Caco-2 (cell line): ENCODE measurements at regions not wholly inside any gene's neighbourhood (a gene's known extent, or its start where the extent isn't known, plus 50 kb on each side); places are given as distances from the start of the nearest gene placed in this dataset.

ENCODE experiments used
- BruUV-seq: library from RNA; stranded (reverse); fragments of 400-500 nt; replicated peaks from 2 replicates; lab custom pipeline; 2021; lab: Mats Ljungman, UMichigan
- CTCF ChIA-PET: fragments of 300-600 bp; sonication (Branson Sonifier 250); formaldehyde crosslinking; loops from one replicate; lab custom pipeline; 2022; ENCODE audit warnings: antibody characterized with exemption; lab: Charles Lee
- POLR2A ChIA-PET: fragments of 300-600 bp; sonication (Branson Sonifier 250); formaldehyde crosslinking; loops from one replicate; lab custom pipeline; 2022; ENCODE audit warnings: antibody characterized with exemption; lab: Charles Lee
- DNase-seq, 2 experiments: peaks; one replicate each; pipeline versions ENCODE4 v3.0.0 to v3.0.0-alpha.2; 2020 to 2022
- H3K27me3 ChIP-seq: replicated peaks from 2 replicates; pipeline ENCODE4 v1.6.0; 2011; ENCODE audit warnings: low read length; ENCODE audit not compliant: control insufficient read depth, insufficient read depth
- H3K36me3 ChIP-seq: 2 replicates; pipeline ENCODE4 v1.5.1; 2011; ENCODE audit warnings: low read length; ENCODE audit not compliant: control insufficient read depth, insufficient read depth
- H3K4me1 ChIP-seq: fragments of 250-450 bp; sonication (Bioruptor Pico); 2 replicates; pipeline ENCODE4 v1.5.1; 2020; ENCODE audit warnings: mild to moderate bottlenecking
- H3K4me3 ChIP-seq: 2 replicates; pipeline ENCODE4 v1.5.1; 2011; ENCODE audit warnings: low read depth, mild to moderate bottlenecking, control low read depth, low read length
- H3K9me3 ChIP-seq: fragments of 250-450 bp; sonication (Bioruptor Pico); 2 replicates; pipeline ENCODE4 v1.5.1; 2020; ENCODE audit warnings: mild to moderate bottlenecking, moderate library complexity
- H3K27ac Mint-ChIP-seq: one replicate; pipeline ENCODE4 v1.8.0; 2022; ENCODE audit warnings: mixed read lengths; ENCODE audit not compliant: unreplicated experiment
- H3K27me3 Mint-ChIP-seq: one replicate; pipeline ENCODE4 v1.8.0; 2022; ENCODE audit warnings: mixed read lengths; ENCODE audit not compliant: insufficient read depth, unreplicated experiment
- H3K36me3 Mint-ChIP-seq: one replicate; pipeline ENCODE4 v1.8.0; 2022; ENCODE audit warnings: mild to moderate bottlenecking, mixed read lengths; ENCODE audit not compliant: insufficient read depth, unreplicated experiment
- H3K4me1 Mint-ChIP-seq: one replicate; pipeline ENCODE4 v1.8.0; 2022; ENCODE audit warnings: low read depth, mixed read lengths; ENCODE audit not compliant: unreplicated experiment
- H3K4me3 Mint-ChIP-seq: one replicate; pipeline ENCODE4 v1.8.0; 2022; ENCODE audit warnings: mild to moderate bottlenecking, moderate library complexity, mixed read lengths; ENCODE audit not compliant: unreplicated experiment
- H3K9me3 Mint-ChIP-seq: one replicate; pipeline ENCODE4 v1.8.0; 2022; ENCODE audit warnings: mixed read lengths; ENCODE audit not compliant: unreplicated experiment
- CTCF ChIP-seq, 2 experiments: fragments of 200-600 bp in 1 of 2; IDR thresholded peaks; 1 replicate in 1 of 2; 2 replicates in 1 of 2; pipeline versions ENCODE4 v1.5.1 to v1.8.0; 2011 to 2022; ENCODE audit warnings: antibody characterized with exemption in 1 of 2, control low read depth in 1 of 2, inconsistent platforms in 1 of 2, low read depth in 1 of 2, low read length in 1 of 2, mild to moderate bottlenecking in 1 of 2, moderate library complexity in 1 of 2; ENCODE audit not compliant: insufficient read depth in 1 of 2, severe bottlenecking in 1 of 2, unreplicated experiment in 1 of 2
- intact Hi-C: fragments of 100-400 bp; cut with micrococcal nuclease; formaldehyde crosslinking; loops from one replicate; pipeline ENCODE4 v1.10.0; 2022; ENCODE audit not compliant: unreplicated experiment

- Mint-ChIP-seq H3K4me3 (no peak overlapping the region), H3K27me3 (no peaks in the 10 kb centered on the region), H3K36me3 (no peaks in the 10 kb centered on the region), H3K4me1 (no peaks in the 10 kb centered on the region), H3K9me3 (no peaks in the 10 kb centered on the region), H3K27ac (no peak overlapping the region)
- ChIA-PET CTCF (no interaction called here), POLR2A (no interaction called here)
- H3K36me3 ChIP-seq = no peaks in the 10 kb centered on the region
- BruUV-seq = no TSS peak
- DNase-seq = no peak
- no peaks in the 10 kb centered on the region for H3K27me3 ChIP-seq
- H3K4me1 ChIP-seq = no peaks in the 10 kb centered on the region
- TF ChIP-seq CTCF (IDR thresholded peaks at IDR 0.05; ENCODE audit: insufficient read depth in 1 of 2, low read depth in 1 of 2, low read length in 1 of 2, severe bottlenecking in 1 of 2, unreplicated experiment in 1 of 2) = no peak
- H3K9me3 ChIP-seq = no peaks in the 10 kb centered on the region
- intact Hi-C loops = no loop called here
- H3K4me3 ChIP-seq = no peak overlapping the region
Observed at GRCh38 chr3:110015231-110015963, 678.1 kb upstream of the DPPA4 start.

DNA sequence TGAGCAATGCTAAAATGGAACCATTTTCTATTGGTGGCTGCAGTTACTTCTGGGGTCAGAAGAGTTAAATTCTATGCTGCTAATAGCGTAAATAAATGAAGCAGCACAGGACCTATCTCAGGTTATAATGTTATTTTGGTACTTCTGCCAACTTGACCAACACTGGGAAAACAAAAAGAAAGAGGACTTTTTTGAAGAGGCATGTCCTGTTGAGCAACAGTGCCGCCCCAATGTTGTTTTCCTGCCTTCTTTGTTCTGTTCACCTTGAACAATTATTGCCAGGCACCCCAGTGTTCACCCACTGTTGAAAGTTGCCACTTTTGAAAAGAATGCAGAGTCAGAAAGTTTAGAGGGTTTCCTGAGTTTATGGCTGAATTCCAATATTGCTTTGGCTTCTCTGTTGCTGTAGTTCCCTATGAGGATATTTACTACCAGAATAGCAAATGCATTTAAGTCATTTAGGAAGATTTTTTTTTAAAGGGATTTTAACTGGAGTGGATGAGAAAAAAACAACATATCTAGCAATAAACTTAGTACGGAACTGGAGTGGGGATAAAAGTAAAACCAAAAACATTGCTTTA, 679.0 kb upstream of the DPPA4 start:
- intact Hi-C loops = no loop called here
- Histone ChIP-seq H3K27me3 (no peaks in the 10 kb centered on the region), H3K4me3 (no peak overlapping the region), H3K9me3 (no peaks in the 10 kb centered on the region), H3K36me3 (no peaks in the 10 kb centered on the region), H3K4me1 (no peaks in the 10 kb centered on the region)
- BruUV-seq = no TSS peak
- no peaks in the 10 kb centered on the region for H3K27me3 Mint-ChIP-seq
- no peaks in the 10 kb centered on the region for H3K4me1 Mint-ChIP-seq
- TF ChIP-seq CTCF (IDR thresholded peaks at IDR 0.05; ENCODE audit: insufficient read depth in 1 of 2, low read depth in 1 of 2, low read length in 1 of 2, severe bottlenecking in 1 of 2, unreplicated experiment in 1 of 2) = no peak
- DNase-seq = no peak
- H3K36me3 Mint-ChIP-seq = no peaks in the 10 kb centered on the region
- ChIA-PET POLR2A (no interaction called here), CTCF (no interaction called here)
- H3K4me3 Mint-ChIP-seq = no peak overlapping the region
- H3K27ac Mint-ChIP-seq = no peak overlapping the region
- H3K9me3 Mint-ChIP-seq = no peaks in the 10 kb centered on the region

DNA sequence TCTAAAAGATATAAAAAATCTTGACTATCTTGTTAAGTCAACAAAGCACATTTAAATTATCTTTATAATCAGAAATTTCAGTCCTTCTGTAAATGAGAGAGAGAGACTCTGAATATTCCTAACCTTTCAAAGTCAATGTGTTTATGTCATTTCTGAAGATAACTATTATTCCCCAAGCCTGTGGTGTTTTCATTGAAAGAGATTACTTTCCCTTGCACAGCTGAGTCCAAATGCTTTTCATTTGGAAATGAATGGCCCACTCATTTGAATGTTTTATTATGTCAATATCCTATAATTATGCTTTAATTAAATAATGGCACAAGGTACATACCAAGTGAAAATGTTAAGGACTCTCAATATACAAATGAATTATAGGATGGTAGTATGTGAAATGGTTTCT, 680.0 kb upstream of the DPPA4 start:
- BruUV-seq = no TSS peak
- H3K36me3 ChIP-seq = no peaks in the 10 kb centered on the region
- no peaks in the 10 kb centered on the region for H3K9me3 ChIP-seq
- DNase-seq = no peak
- POLR2A ChIA-PET = no interaction called here
- Mint-ChIP-seq H3K36me3 (no peaks in the 10 kb centered on the region), H3K27ac (no peak overlapping the region), H3K4me3 (no peak overlapping the region), H3K4me1 (no peaks in the 10 kb centered on the region), H3K9me3 (no peaks in the 10 kb centered on the region), H3K27me3 (no peaks in the 10 kb centered on the region)
- intact Hi-C loops = no loop called here
- H3K27me3 ChIP-seq = no peaks in the 10 kb centered on the region
- no peak for TF ChIP-seq CTCF (IDR thresholded peaks at IDR 0.05; ENCODE audit: insufficient read depth in 1 of 2, low read depth in 1 of 2, low read length in 1 of 2, severe bottlenecking in 1 of 2, unreplicated experiment in 1 of 2)
- CTCF ChIA-PET = no interaction called here
- H3K4me1 ChIP-seq = no peaks in the 10 kb centered on the region
- H3K4me3 ChIP-seq = no peak overlapping the region
